GM18907 (cell line): ENCODE measurements at regions not wholly inside any gene's neighbourhood (a gene's known extent, or its start where the extent isn't known, plus 50 kb on each side); places are given as distances from the start of the nearest gene placed in this dataset.

Source experiments
- ATAC-seq: cut with Tn5 transposase; IDR thresholded peaks from one replicate; pipeline ENCODE4 v1.9.1; 2021; ENCODE audit warnings: mild to moderate bottlenecking, moderate library complexity; ENCODE audit not compliant: unreplicated experiment

- ATAC-seq: no peak
These were observed 172.8 kb upstream of the B3GAT1 start for GRCh38 chr11:134584706-134585445.

GRCh38 chr11:134584001-134584561, 172.0 kb upstream of the B3GAT1 start:
- no peak for ATAC-seq

GRCh38 chr11:134583397-134583990, 171.5 kb upstream of the B3GAT1 start:
- peak; percentile 53 for ATAC-seq

- no peak for ATAC-seq
These were observed 170.7 kb upstream of the B3GAT1 start for GRCh38 chr11:134582770-134583095.

GRCh38 chr11:134581966-134582769, 170.1 kb upstream of the B3GAT1 start:
- ATAC-seq: no peak

- ATAC-seq: no peak
These were observed 169.1 kb upstream of the B3GAT1 start for GRCh38 chr11:134581121-134581626.

- no peak for ATAC-seq
These were observed 168.6 kb upstream of the B3GAT1 start for GRCh38 chr11:134580610-134580975.

GRCh38 chr11:134579724-134580609, 167.9 kb upstream of the B3GAT1 start:
- ATAC-seq: no peak

GRCh38 chr11:134578807-134579723, 167.0 kb upstream of the B3GAT1 start:
- ATAC-seq: no peak

- no peak for ATAC-seq
These were observed 165.8 kb upstream of the B3GAT1 start for GRCh38 chr11:134577751-134578395.

- no peak for ATAC-seq
These were observed 164.7 kb upstream of the B3GAT1 start for GRCh38 chr11:134576721-134577171.

- ATAC-seq: no peak
These were observed 164.2 kb upstream of the B3GAT1 start for GRCh38 chr11:134576286-134576685.

- ATAC-seq: no peak
These were observed 163.6 kb upstream of the B3GAT1 start for GRCh38 chr11:134575504-134576230.

- no peak for ATAC-seq
These were observed 162.9 kb upstream of the B3GAT1 start for GRCh38 chr11:134574947-134575346.

- no peak for ATAC-seq
These were observed 162.4 kb upstream of the B3GAT1 start for GRCh38 chr11:134574425-134574824.

- ATAC-seq: no peak
These were observed 161.8 kb upstream of the B3GAT1 start for GRCh38 chr11:134573857-134574256.

GRCh38 chr11:134572741-134573675, 161.0 kb upstream of the B3GAT1 start:
- ATAC-seq: no peak
